ENCODE measurements at regions not wholly inside any gene's neighbourhood (a gene's known extent, or its start where the extent isn't known, plus 50 kb on each side); places are given as distances from the start of the nearest gene placed in this dataset.
"Not testable (repeated sequence)": the region's sequence is repeated elsewhere in the genome, so short reads cannot be mapped to it uniquely, and the experiment has no call there.

- no peak for TF ChIP-seq CTCF (IDR thresholded peaks at IDR 0.05; ENCODE audit: extremely low read depth, missing control alignments)
- DNase-seq (ENCODE audit: low spot score): no peak
Measured at GRCh38 chr4:103422467-103423219, 224.5 kb upstream of the CENPE start.

GRCh38 chr4:103415801-103416200 is 217.7 kb upstream of the CENPE start:
- no peak for TF ChIP-seq CTCF (IDR thresholded peaks at IDR 0.05; ENCODE audit: extremely low read depth, missing control alignments)
- DNase-seq (ENCODE audit: low spot score): no peak

- DNase-seq (ENCODE audit: low spot score): not testable (repeated sequence)
Measured at GRCh38 chr4:103412646-103413045, 214.5 kb upstream of the CENPE start.

- no peak for TF ChIP-seq CTCF (IDR thresholded peaks at IDR 0.05; ENCODE audit: extremely low read depth, missing control alignments)
- no peak for DNase-seq (ENCODE audit: low spot score)
Measured at GRCh38 chr4:103410386-103410785, 212.2 kb upstream of the CENPE start.

GRCh38 chr4:103405415-103405814 is 207.3 kb upstream of the CENPE start:
- DNase-seq (ENCODE audit: low spot score): no peak
- no peak for TF ChIP-seq CTCF (IDR thresholded peaks at IDR 0.05; ENCODE audit: extremely low read depth, missing control alignments)

- no peak for DNase-seq (ENCODE audit: low spot score)
- no peak for TF ChIP-seq CTCF (IDR thresholded peaks at IDR 0.05; ENCODE audit: extremely low read depth, missing control alignments)
Measured at GRCh38 chr4:103403619-103404018, 205.5 kb upstream of the CENPE start.

GRCh38 chr4:103402198-103402597 is 204.1 kb upstream of the CENPE start:
- DNase-seq (ENCODE audit: low spot score): no peak

More at GRCh38 chr4:103402198-103402597, 204.1 kb upstream of the CENPE start:
- TF ChIP-seq CTCF (IDR thresholded peaks at IDR 0.05; ENCODE audit: extremely low read depth, missing control alignments): no peak
